Neural cell (in vitro differentiated cells): ENCODE measurements at regions not wholly inside any gene's neighbourhood (a gene's known extent, or its start where the extent isn't known, plus 50 kb on each side); places are given as distances from the start of the nearest gene placed in this dataset.

Source experiments
- H2AFZ ChIP-seq: fragments of 200-600, 300-800 bp; sonication (generic), shearing (Covaris generic); 2 replicates; pipeline ENCODE4 v1.6.0; 2014; ENCODE audit warnings: low read depth, mild to moderate bottlenecking, antibody characterized with exemption, low read length, moderate library complexity
- H3F3A ChIP-seq: fragments of 200-600 bp; shearing (Covaris generic); 2 replicates; pipeline ENCODE4 v1.6.1; 2016; ENCODE audit warnings: mild to moderate bottlenecking, moderate library complexity, mixed read lengths, antibody characterized with exemption, low read length; ENCODE audit not compliant: insufficient read depth, poor library complexity, severe bottlenecking
- H3K27ac ChIP-seq: fragments of 200-600, 300-800 bp; sonication (generic), shearing (Covaris generic); 2 replicates; pipeline ENCODE4 v1.5.1; 2014; ENCODE audit warnings: mild to moderate bottlenecking, low read length, moderate library complexity
- H3K27me3 ChIP-seq: fragments of 300-800, 200-600 bp; sonication (generic), shearing (Covaris generic); 2 replicates; pipeline ENCODE4 v1.6.0; 2014; ENCODE audit warnings: mild to moderate bottlenecking, low read depth, low read length, moderate library complexity; ENCODE audit not compliant: insufficient read depth
- H3K36me3 ChIP-seq: fragments of 300-800, 200-600 bp; sonication (generic), shearing (Covaris generic); 2 replicates; pipeline ENCODE4 v1.5.1; 2014; ENCODE audit warnings: mild to moderate bottlenecking, antibody characterized with exemption, low read length, moderate library complexity; ENCODE audit not compliant: insufficient read depth
- H3K4me2 ChIP-seq: fragments of 300-800, 200-600 bp; sonication (generic), shearing (Covaris generic); 2 replicates; pipeline ENCODE4 v1.6.0; 2014; ENCODE audit warnings: mild to moderate bottlenecking, low read length
- H3K4me3 ChIP-seq: fragments of 300-800, 200-600 bp; sonication (generic), shearing (Covaris generic); 2 replicates; pipeline ENCODE4 v1.5.1; 2014; ENCODE audit warnings: mild to moderate bottlenecking, low read length, moderate library complexity
- H3K79me2 ChIP-seq: fragments of 200-600 bp; shearing (Covaris generic); replicated peaks from 2 replicates; pipeline ENCODE4 v1.6.0; 2014; ENCODE audit warnings: mild to moderate bottlenecking, low read length, moderate library complexity; ENCODE audit not compliant: insufficient read depth
- H3K9ac ChIP-seq: fragments of 300-800, 200-600 bp; sonication (generic), shearing (Covaris generic); 2 replicates; pipeline ENCODE4 v1.6.1; 2016; ENCODE audit warnings: mild to moderate bottlenecking, low read length, mixed read lengths
- H3K9me2 ChIP-seq: fragments of 200-600 bp; shearing (Covaris generic); 2 replicates; pipeline ENCODE4 v1.6.1; 2016; ENCODE audit warnings: mild to moderate bottlenecking, low read length, mixed read lengths; ENCODE audit not compliant: insufficient read depth
- H3K9me3 ChIP-seq: fragments of 200-600, 300-800 bp; sonication (generic), shearing (Covaris generic); 2 replicates; pipeline ENCODE4 v1.6.1; 2016; ENCODE audit warnings: mild to moderate bottlenecking, mixed run types, low read length, moderate library complexity, mixed read lengths
- H4K20me1 ChIP-seq: fragments of 200-600 bp; shearing (Covaris generic); 2 replicates; pipeline ENCODE4 v1.6.1; 2016; ENCODE audit warnings: mild to moderate bottlenecking, mixed run types; ENCODE audit not compliant: insufficient read depth
- CTCF ChIP-seq: fragments of 450-650 bp; IDR thresholded peaks from 2 replicates; pipeline ENCODE4 v1.5.1; 2014; ENCODE audit warnings: antibody characterized with exemption, mild to moderate bottlenecking, moderate library complexity; ENCODE audit not compliant: poor library complexity, severe bottlenecking
- EP300 ChIP-seq: fragments of 450-650 bp; conservative IDR thresholded peaks from 2 replicates; pipeline ENCODE4 v1.6.1; 2014; ENCODE audit warnings: antibody characterized with exemption, mild to moderate bottlenecking, moderate library complexity; ENCODE audit not compliant: poor library complexity, severe bottlenecking
- EZH2 ChIP-seq: fragments of 200-600, 300-800 bp; shearing (Covaris generic), sonication (generic); IDR thresholded peaks from 2 replicates; pipeline ENCODE4 v1.6.1; 2014; ENCODE audit warnings: antibody characterized with exemption, low read length, borderline replicate concordance, mild to moderate bottlenecking; ENCODE audit not compliant: insufficient read depth, poor library complexity, severe bottlenecking
- MXI1 ChIP-seq: fragments of 450-650 bp; conservative IDR thresholded peaks from 2 replicates; pipeline ENCODE4 v1.6.1; 2014; ENCODE audit warnings: antibody characterized with exemption, mild to moderate bottlenecking; ENCODE audit not compliant: poor library complexity, severe bottlenecking
- POLR2AphosphoS5 ChIP-seq: IDR thresholded peaks from 2 replicates; pipeline ENCODE4 v1.6.1; 2012
- RAD21 ChIP-seq: fragments of 450-650 bp; conservative IDR thresholded peaks from 2 replicates; pipeline ENCODE4 v1.6.1; 2014; ENCODE audit warnings: antibody characterized with exemption, mild to moderate bottlenecking, moderate library complexity
- SMC3 ChIP-seq: fragments of 450-650 bp; conservative IDR thresholded peaks from 2 replicates; pipeline ENCODE4 v1.6.1; 2014; ENCODE audit warnings: antibody characterized with exemption, mild to moderate bottlenecking, moderate library complexity; ENCODE audit not compliant: poor library complexity
- TAF1 ChIP-seq: IDR thresholded peaks from 2 replicates; pipeline ENCODE4 v1.6.1; 2012; ENCODE audit warnings: low read depth
- TF ChIP-seq, protein P1 (sequence below): IDR thresholded peaks from 2 replicates; pipeline ENCODE4 v1.6.1; 2012; ENCODE audit warnings: borderline replicate concordance

DNA sequence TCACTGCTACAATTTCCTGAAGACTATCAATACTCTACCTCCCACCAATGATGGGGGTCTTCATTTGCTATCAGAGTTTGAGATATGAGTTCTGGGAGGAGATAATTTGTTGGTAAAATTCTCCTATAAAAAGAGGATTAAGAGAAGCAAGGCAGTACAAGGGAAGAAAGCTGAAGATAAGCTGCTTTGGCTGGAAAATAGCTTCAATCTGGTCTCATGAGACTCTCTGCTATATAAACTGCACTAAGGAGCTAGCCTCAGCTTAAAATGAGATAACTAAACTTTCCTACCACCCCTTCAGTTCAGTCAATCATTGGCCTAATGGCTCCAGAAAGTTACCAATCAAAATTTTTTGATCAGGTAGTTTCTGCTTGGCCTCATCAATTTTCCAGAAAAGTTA is 2105.0 kb downstream of the ARAP2 start:
- H2AFZ ChIP-seq, result no peak overlapping the region
- no peaks in the 10 kb centered on the region for H3K36me3 ChIP-seq
- no peaks in the 10 kb centered on the region for H4K20me1 ChIP-seq
- H3K9me3 ChIP-seq, result no peaks in the 10 kb centered on the region
- TF ChIP-seq, protein P1, sequence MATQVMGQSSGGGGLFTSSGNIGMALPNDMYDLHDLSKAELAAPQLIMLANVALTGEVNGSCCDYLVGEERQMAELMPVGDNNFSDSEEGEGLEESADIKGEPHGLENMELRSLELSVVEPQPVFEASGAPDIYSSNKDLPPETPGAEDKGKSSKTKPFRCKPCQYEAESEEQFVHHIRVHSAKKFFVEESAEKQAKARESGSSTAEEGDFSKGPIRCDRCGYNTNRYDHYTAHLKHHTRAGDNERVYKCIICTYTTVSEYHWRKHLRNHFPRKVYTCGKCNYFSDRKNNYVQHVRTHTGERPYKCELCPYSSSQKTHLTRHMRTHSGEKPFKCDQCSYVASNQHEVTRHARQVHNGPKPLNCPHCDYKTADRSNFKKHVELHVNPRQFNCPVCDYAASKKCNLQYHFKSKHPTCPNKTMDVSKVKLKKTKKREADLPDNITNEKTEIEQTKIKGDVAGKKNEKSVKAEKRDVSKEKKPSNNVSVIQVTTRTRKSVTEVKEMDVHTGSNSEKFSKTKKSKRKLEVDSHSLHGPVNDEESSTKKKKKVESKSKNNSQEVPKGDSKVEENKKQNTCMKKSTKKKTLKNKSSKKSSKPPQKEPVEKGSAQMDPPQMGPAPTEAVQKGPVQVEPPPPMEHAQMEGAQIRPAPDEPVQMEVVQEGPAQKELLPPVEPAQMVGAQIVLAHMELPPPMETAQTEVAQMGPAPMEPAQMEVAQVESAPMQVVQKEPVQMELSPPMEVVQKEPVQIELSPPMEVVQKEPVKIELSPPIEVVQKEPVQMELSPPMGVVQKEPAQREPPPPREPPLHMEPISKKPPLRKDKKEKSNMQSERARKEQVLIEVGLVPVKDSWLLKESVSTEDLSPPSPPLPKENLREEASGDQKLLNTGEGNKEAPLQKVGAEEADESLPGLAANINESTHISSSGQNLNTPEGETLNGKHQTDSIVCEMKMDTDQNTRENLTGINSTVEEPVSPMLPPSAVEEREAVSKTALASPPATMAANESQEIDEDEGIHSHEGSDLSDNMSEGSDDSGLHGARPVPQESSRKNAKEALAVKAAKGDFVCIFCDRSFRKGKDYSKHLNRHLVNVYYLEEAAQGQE, result no peak
- TF ChIP-seq POLR2AphosphoS5, result no peak
- H3K4me3 ChIP-seq, result no peak overlapping the region
- H3F3A ChIP-seq, result no peaks in the 10 kb centered on the region
- no peak overlapping the region for H3K9ac ChIP-seq
- H3K4me2 ChIP-seq, result no peak overlapping the region
- H3K9me2 ChIP-seq, result no peaks in the 10 kb centered on the region
- H3K27ac ChIP-seq, result no peak overlapping the region
- no peaks in the 10 kb centered on the region for H3K79me2 ChIP-seq
- H3K27me3 ChIP-seq, result no peaks in the 10 kb centered on the region

- TF ChIP-seq RAD21 (no peak), POLR2AphosphoS5 (no peak), EZH2 (no peak), CTCF (no peak), MXI1 (no peak), EP300 (no peak), SMC3 (no peak), TAF1 (no peak)
- TF ChIP-seq, protein P1, result no peak
Observed at GRCh38 chr4:34148322-34148908, 2095.9 kb downstream of the ARAP2 start.

More at GRCh38 chr4:34148322-34148908, 2095.9 kb downstream of the ARAP2 start:
- Histone ChIP-seq H3K9ac (no peak overlapping the region), H4K20me1 (no peaks in the 10 kb centered on the region), H3K9me2 (no peaks in the 10 kb centered on the region), H3K27me3 (no peaks in the 10 kb centered on the region), H3F3A (no peaks in the 10 kb centered on the region), H3K4me2 (no peak overlapping the region), H3K27ac (no peak overlapping the region), H2AFZ (no peak overlapping the region), H3K9me3 (no peaks in the 10 kb centered on the region), H3K36me3 (no peaks in the 10 kb centered on the region), H3K4me3 (no peak overlapping the region), H3K79me2 (no peaks in the 10 kb centered on the region)
